ENCODE measurements at regions not wholly inside any gene's neighbourhood (a gene's known extent, or its start where the extent isn't known, plus 50 kb on each side); places are given as distances from the start of the nearest gene placed in this dataset.

- H4K20me1 ChIP-seq (ENCODE audit: low read depth, low read length), result no peaks in the 10 kb centered on the region
- no peak overlapping the region for H3K27ac ChIP-seq (ENCODE audit: low read depth, low read length)
- H3F3A ChIP-seq (ENCODE audit: insufficient read depth), result no peaks in the 10 kb centered on the region
- H3K9ac ChIP-seq (ENCODE audit: low read length), result no peak overlapping the region
- H3K36me3 ChIP-seq (ENCODE audit: low read length), result no peaks in the 10 kb centered on the region
- no peak overlapping the region for H3K4me3 ChIP-seq (ENCODE audit: insufficient read depth, low read length, poor library complexity, severe bottlenecking)
- TF ChIP-seq EZH2phosphoT487 (conservative IDR thresholded peaks at IDR 0.05; ENCODE audit: low read length) (no peak), CTCF (IDR thresholded peaks at IDR 0.05; ENCODE audit: insufficient read depth, low read length, poor library complexity, severe bottlenecking) (no peak)
- no peaks in the 10 kb centered on the region for H3K79me2 ChIP-seq (ENCODE audit: insufficient read depth, low read length)
- H3K9me3 ChIP-seq (ENCODE audit: insufficient read depth, low read length), result no peaks in the 10 kb centered on the region
- no peaks in the 10 kb centered on the region for H3K27me3 ChIP-seq (ENCODE audit: low read length)
- H2AFZ ChIP-seq (ENCODE audit: low read depth, low read length, severe bottlenecking), result no peak overlapping the region
- no peaks in the 10 kb centered on the region for H3K9me2 ChIP-seq (replicated peaks; ENCODE audit: insufficient read depth, low read length)
- no peak overlapping the region for H3K4me2 ChIP-seq (ENCODE audit: low read depth, low read length, poor library complexity, severe bottlenecking)
Measured at GRCh38 chr7:144910411-144910810, 74.6 kb upstream of the TPK1 start.

DNA sequence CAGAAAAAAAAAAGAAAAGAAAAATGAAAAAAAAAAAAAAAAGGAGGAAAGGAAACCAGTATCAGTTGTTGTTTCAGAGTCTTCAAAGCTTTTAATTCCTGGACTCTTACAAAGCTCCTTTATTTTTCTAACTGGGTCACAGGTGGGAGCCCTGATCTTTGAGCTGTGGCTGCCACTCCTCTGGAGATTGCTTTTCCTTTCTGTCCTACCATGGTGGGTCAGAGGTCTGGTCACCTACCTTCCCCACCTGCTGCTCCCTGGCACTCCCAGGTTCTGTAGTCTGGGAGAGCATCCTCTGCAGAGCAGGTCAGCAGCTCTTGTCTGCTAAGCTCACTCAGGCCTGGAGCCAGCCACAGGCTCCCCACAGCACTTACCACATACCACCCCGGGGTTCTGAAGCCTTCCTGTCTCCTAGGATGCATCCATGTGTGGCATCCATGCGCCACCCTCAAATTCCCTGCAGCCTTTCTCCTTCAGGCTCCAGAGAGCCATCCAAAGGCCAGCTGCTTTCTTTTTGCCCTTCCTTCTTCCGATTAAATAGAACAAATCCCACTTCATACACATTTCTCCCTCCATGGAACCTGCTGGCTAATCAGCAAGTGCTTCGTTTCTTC lies 73.2 kb upstream of the TPK1 start:
- TF ChIP-seq CTCF (IDR thresholded peaks at IDR 0.05; ENCODE audit: insufficient read depth, low read length, poor library complexity, severe bottlenecking) (no peak), EZH2phosphoT487 (conservative IDR thresholded peaks at IDR 0.05; ENCODE audit: low read length) (no peak)
- H2AFZ ChIP-seq (ENCODE audit: low read depth, low read length, severe bottlenecking), result no peak overlapping the region
- H3K27ac ChIP-seq (ENCODE audit: low read depth, low read length), result no peak overlapping the region
- H3K9me3 ChIP-seq (ENCODE audit: insufficient read depth, low read length), result no peaks in the 10 kb centered on the region
- no peak overlapping the region for H3K4me2 ChIP-seq (ENCODE audit: low read depth, low read length, poor library complexity, severe bottlenecking)
- no peak overlapping the region for H3K9ac ChIP-seq (ENCODE audit: low read length)
- no peaks in the 10 kb centered on the region for H3K9me2 ChIP-seq (replicated peaks; ENCODE audit: insufficient read depth, low read length)
- H3K4me3 ChIP-seq (ENCODE audit: insufficient read depth, low read length, poor library complexity, severe bottlenecking), result no peak overlapping the region
- H4K20me1 ChIP-seq (ENCODE audit: low read depth, low read length), result no peaks in the 10 kb centered on the region
- H3K36me3 ChIP-seq (ENCODE audit: low read length), result no peaks in the 10 kb centered on the region
- H3K79me2 ChIP-seq (ENCODE audit: insufficient read depth, low read length), result no peaks in the 10 kb centered on the region
- no peaks in the 10 kb centered on the region for H3F3A ChIP-seq (ENCODE audit: insufficient read depth)
- no peaks in the 10 kb centered on the region for H3K27me3 ChIP-seq (ENCODE audit: low read length)

GRCh38 chr7:144908324-144908723 lies 72.5 kb upstream of the TPK1 start:
- Histone ChIP-seq H3K36me3 (ENCODE audit: low read length) (no peaks in the 10 kb centered on the region), H3K9me2 (replicated peaks; ENCODE audit: insufficient read depth, low read length) (no peaks in the 10 kb centered on the region), H3K27me3 (ENCODE audit: low read length) (no peaks in the 10 kb centered on the region), H3K9ac (ENCODE audit: low read length) (no peak overlapping the region), H2AFZ (ENCODE audit: low read depth, low read length, severe bottlenecking) (no peak overlapping the region), H3K79me2 (ENCODE audit: insufficient read depth, low read length) (no peaks in the 10 kb centered on the region), H3K4me2 (ENCODE audit: low read depth, low read length, poor library complexity, severe bottlenecking) (no peak overlapping the region), H3K4me3 (ENCODE audit: insufficient read depth, low read length, poor library complexity, severe bottlenecking) (no peak overlapping the region), H3K27ac (ENCODE audit: low read depth, low read length) (no peak overlapping the region), H3F3A (ENCODE audit: insufficient read depth) (no peaks in the 10 kb centered on the region), H4K20me1 (ENCODE audit: low read depth, low read length) (no peaks in the 10 kb centered on the region), H3K9me3 (ENCODE audit: insufficient read depth, low read length) (no peaks in the 10 kb centered on the region)
- TF ChIP-seq EZH2phosphoT487 (conservative IDR thresholded peaks at IDR 0.05; ENCODE audit: low read length) (no peak), CTCF (IDR thresholded peaks at IDR 0.05; ENCODE audit: insufficient read depth, low read length, poor library complexity, severe bottlenecking) (no peak)

Measured in SU-DHL-6 (cell line).